HEK293 (cell line): ENCODE measurements at regions not wholly inside any gene's neighbourhood (a gene's known extent, or its start where the extent isn't known, plus 50 kb on each side); places are given as distances from the start of the nearest gene placed in this dataset.

Source experiments
- CTCF ChIP-seq: fragments of 450-650 bp; formaldehyde crosslinking; IDR thresholded peaks from 2 replicates; pipeline ENCODE4 v1.5.1; 2016; ENCODE audit warnings: missing biosample characterization, missing genetic modification characterization
- HOXD13 ChIP-seq: sonication (generic); formaldehyde crosslinking; IDR thresholded peaks from 2 replicates; pipeline ENCODE4 v1.8.0; 2022; ENCODE audit warnings: missing genetic modification reagents, borderline replicate concordance
- ZNF114 ChIP-seq: fragments of 450-650 bp; formaldehyde crosslinking; IDR thresholded peaks from 2 replicates; pipeline ENCODE4 v1.5.0; 2017; ENCODE audit warnings: missing biosample characterization, missing genetic modification characterization
- ZNF133 ChIP-seq: fragments of 450-650 bp; formaldehyde crosslinking; IDR thresholded peaks from 2 replicates; pipeline ENCODE4 v1.5.1; 2016; ENCODE audit warnings: missing biosample characterization, missing genetic modification characterization
- ZNF24 ChIP-seq: fragments of 450-650 bp; formaldehyde crosslinking; IDR thresholded peaks from 2 replicates; pipeline ENCODE4 v1.5.1; 2016; ENCODE audit warnings: missing biosample characterization, missing genetic modification characterization
- ZNF274 ChIP-seq, 2 experiments: fragments of 200-500 bp in 1 of 2; fragments of 450-650 bp in 1 of 2; sonication (Bioruptor generic) in 1 of 2; formaldehyde crosslinking in 1 of 2; IDR thresholded peaks; 2 replicates each; pipeline versions ENCODE4 v1.5.1 to v1.6.1; 2014 to 2016; ENCODE audit warnings: borderline replicate concordance in 1 of 2, inconsistent platforms in 1 of 2, low read length in 1 of 2, missing biosample characterization in 1 of 2, missing genetic modification characterization in 1 of 2
- ZNF513 ChIP-seq: fragments of 450-650 bp; IDR thresholded peaks from 2 replicates; pipeline ENCODE4 v1.5.1; 2018; ENCODE audit warnings: missing biosample characterization, missing genetic modification characterization
- ZNF549 ChIP-seq: fragments of 450-650 bp; IDR thresholded peaks from 2 replicates; pipeline ENCODE4 v1.5.1; 2018; ENCODE audit warnings: missing biosample characterization, missing genetic modification characterization, mild to moderate bottlenecking, inconsistent platforms, moderate library complexity

DNA sequence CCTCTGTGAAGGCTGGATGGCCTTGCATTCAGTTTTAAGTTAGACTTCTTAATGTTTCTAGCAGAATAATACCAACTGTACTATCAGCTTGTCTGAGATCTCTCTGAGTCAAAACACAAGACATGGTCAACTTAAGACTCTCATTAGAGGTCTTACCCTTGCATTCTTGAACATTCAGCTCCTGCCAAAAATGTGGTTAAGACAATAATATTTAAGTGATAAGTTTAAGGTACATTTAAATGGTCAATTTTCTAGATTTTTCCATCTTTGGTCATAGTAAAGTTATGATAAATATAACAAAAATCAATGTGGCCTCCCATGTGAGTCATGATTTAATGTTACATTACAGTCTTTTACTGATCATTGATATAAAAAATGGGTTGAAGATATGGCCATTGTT lies 75.0 kb downstream of the NR2F1 start:
- TF ChIP-seq ZNF133 (tag by site-specific recombination) (no peak), CTCF (tag by site-specific recombination) (no peak), ZNF114 (no peak), ZNF513 (tag by site-specific recombination) (no peak), HOXD13 (CRISPR knock-in tag) (no peak), ZNF549 (tag by site-specific recombination) (no peak), ZNF274 (IDR thresholded peaks at IDR 0.05; ENCODE audit: low read length) (no peak), ZNF274 (tag by site-specific recombination; IDR thresholded peaks at IDR 0.05; ENCODE audit: borderline replicate concordance) (no peak), ZNF24 (no peak)
